NCI-H1417 treated with DMSO at 0.1 percent for 48 hours (cell line): ENCODE measurements at regions not wholly inside any gene's neighbourhood (a gene's known extent, or its start where the extent isn't known, plus 50 kb on each side); places are given as distances from the start of the nearest gene placed in this dataset.

Source experiments
- DNase-seq: peaks from one replicate; lab custom pipeline; 2025; lab: John Stamatoyannopoulos, UW

DNA sequence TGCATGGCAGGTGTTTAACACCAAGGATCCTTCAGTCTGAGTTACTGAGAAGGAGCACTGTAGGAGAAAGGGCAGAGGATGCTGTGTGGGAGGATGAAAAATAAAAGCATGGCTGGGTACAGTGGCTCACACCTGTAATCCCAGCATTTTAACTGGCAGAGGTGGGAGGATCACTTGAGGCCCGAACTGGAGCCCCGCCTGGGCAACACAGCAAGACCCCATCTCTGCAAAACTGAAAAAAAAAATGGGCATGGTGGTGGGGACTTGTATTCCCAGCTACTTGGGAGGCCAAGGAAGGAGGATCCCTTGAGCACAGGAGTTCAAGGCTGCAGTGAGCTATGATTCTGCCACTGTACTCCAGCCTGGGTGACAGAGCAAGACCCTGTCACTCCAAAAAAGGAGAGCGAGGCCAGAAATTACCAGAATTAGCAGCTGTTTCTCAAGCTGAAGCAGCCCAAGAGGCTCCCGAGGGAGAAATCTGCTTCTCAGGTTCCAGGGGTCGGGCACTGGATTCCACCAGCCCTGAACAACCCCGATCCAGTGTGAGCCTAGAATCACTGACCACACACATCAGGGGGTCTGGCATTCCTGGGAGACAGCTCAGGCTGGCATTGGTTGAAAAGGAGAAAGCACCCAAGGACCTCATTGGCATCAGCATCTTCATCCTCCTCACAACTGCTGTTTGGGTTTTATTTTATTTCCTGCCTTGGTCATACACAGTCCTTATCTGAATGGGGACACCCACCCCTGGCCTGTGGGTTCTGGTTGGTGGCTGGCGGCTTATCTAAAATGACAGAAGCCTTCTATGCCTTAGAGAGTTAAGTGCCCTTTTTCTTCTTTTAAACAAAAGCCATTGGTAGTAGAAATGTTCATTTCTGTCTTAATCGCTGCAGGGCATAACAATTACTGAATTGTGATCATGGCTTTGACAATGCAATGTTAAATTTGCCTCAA is 66.3 kb upstream of the TRIM2 start:
- DNase-seq = no peak

DNA sequence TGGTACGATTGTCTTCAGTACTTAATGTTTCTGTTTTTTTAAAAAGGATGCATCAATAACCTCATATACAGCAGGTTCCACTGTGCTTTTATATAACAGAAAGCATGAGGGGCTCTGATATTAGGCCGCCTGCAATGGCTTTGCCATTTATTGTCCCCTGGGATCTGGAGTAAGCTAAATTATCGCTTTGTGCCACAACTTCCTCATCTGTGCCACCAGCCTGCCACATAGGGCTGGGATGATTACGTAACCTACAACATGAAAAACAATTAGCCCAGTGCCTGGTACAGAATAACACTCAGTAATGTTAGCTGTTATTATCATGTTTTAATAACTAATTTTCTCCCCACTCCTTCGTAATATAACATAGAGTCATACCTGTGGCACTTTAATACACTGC is 65.5 kb upstream of the TRIM2 start:
- no peak for DNase-seq

DNA sequence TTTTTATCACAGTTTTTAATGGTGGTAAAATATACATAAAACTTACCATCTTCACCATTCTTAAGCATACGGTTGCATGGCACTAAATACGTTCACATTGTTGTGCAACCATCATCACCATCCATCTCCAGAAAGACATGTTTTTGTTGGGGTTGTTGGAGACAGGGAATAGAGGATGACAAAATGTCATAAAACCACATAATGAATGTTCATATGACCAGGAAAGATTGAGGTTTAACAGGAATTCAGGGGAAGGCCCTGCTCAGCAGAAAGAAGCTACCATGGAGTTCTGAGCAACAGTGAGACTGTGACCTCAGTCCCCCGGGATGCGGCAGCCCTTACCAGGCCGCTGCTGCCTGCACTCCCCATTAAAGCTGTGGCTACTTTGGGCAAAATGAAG is 63.9 kb upstream of the TRIM2 start:
- no peak for DNase-seq

DNA sequence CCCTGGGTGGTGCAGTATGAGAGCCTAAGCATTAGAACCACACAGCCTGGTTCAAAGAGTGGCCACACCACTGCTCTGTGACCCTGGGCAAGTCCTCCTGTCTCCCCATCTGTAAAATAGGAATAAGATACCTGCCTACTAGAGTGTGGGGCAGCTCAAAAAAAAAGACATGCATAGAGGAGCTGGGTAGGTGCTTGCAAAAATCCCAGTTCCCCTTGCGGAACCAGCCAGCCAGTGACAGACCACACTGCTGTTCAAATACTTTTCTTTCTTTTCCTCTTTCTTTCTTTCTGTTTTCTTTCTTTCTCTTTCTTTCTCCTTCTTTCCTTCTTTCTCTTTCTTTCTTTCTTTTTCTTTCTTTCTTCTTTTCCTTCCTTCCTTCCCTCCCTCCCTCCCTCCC is 63.0 kb upstream of the TRIM2 start:
- no peak for DNase-seq

DNA sequence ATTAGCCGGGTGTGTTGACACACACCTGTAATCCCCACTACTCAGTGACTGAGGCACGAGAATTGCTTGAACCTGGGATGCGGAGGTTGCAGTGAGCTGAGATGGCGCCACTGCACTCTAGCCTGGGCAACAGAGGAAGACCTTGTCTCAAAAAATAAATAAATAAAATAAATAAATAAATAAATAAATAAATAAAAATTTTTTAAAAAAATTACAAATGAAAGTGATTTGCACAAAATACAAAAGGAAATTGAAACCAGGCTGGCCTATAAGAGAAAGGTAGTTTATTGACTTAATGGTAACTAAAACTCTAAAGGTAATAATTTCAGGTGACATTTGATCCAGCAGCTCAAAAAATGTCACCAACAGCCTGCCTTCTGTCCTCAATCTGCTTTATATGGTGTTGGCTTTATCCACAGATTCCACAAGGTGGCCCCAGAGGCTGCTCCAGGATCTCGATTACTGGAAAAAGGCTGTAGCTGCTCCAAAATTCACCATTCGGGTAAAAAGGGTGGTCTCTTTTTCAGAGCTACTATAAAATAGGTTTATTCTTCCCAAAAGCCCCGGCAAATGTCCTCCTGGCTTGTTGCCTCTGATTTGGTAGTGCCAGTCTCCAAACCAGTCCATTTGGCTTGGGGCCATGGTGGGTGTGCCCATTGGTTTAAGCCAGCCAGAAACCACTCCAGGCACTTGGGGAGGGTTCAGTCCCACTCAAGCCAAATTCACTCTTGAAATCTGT is 61.4 kb upstream of the TRIM2 start:
- DNase-seq = peak; percentile 65

DNA sequence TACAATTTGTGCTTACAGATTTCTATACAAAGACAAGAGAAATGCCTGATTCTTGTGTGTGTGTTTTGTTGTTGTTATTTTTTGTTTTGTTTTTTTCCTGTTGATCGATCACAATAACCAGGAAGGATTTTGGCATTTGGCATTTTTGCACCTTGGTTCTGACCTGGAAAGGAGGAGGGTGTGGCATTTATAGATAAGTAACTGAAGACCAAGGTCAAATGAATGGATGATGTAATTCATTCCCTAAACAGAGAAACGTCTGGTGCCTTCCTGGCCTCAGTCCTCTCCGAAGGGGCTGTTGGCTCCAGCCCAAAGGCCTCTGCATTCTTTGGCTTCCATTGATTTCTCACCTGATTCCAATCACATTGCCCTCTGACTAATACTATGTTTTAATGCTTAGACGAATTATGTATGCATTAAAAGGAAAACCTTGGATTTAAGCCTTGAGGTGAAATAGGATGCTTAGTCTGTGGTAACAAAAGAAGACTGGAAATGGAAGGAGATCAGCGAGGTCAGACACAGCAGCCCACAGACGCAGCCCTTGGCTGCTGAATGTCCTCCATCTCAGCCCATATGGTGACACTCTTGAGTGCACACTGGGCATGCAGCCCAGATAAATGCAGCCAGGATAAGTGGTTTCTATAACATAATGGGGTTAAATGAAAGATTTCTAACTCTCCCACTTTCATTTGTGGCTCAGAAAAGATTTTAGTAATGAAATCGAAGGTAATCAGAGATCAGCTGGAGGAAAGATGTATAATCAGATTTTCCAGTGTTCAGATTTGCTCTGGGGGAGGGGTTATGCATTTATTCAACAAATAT is 60.5 kb upstream of the TRIM2 start:
- DNase-seq = no peak

DNA sequence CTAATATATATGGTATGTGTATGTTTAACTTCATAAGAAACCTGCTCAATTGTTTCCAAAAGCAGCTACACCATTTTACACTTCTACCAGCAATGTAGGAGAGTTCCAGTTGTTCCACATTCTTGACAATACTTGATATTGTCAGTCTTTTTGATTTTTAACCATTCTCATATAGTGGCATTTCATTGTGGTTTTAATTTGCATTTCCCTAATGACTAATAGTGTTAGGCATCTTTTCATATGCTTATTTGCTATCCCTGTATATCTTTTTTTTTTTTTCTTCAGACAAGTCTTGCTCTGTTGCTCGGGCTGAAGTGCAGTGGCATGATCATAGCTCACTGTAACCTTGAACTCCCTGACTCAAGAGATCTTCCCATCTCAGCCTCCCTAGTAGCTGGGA is 58.2 kb upstream of the TRIM2 start:
- no peak for DNase-seq

DNA sequence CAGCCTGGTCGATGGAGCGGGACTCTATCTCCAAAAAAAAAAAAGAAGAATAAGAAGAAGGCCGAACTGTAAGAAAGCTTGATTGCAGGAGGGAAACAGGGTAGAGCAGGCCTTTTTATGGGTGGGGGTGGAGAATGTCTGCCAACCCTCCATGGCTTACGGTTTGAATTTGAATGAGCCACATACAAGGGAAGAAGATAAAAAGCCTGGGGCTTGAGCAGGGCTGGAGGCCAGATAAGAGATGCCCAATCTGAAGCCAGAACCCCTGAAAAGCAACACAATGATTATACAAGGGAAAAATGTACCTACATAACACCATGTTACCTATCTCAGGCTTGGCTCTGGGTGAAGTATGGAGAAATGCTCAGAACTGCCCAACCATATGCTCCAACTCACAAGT is 57.3 kb upstream of the TRIM2 start:
- no peak for DNase-seq

DNA sequence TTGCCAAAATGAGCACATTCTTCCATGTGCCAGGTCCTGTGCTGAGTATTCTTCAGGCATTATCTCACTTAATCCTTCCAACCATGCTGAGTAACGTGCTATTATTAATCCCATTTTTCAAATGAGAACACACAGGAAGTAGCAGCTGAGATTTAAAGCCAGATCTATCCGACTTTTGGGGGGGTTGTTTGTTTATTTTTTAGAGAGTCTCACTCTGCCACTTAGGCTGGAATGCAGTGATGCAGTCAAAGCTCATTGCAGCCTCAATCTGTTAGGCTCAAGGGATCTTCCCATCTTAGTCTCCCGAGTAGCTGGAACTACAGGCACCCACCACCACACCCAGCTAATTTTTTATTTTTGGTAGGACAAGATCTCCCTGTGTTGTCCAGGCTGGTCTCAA is 55.5 kb upstream of the TRIM2 start:
- no peak for DNase-seq

DNA sequence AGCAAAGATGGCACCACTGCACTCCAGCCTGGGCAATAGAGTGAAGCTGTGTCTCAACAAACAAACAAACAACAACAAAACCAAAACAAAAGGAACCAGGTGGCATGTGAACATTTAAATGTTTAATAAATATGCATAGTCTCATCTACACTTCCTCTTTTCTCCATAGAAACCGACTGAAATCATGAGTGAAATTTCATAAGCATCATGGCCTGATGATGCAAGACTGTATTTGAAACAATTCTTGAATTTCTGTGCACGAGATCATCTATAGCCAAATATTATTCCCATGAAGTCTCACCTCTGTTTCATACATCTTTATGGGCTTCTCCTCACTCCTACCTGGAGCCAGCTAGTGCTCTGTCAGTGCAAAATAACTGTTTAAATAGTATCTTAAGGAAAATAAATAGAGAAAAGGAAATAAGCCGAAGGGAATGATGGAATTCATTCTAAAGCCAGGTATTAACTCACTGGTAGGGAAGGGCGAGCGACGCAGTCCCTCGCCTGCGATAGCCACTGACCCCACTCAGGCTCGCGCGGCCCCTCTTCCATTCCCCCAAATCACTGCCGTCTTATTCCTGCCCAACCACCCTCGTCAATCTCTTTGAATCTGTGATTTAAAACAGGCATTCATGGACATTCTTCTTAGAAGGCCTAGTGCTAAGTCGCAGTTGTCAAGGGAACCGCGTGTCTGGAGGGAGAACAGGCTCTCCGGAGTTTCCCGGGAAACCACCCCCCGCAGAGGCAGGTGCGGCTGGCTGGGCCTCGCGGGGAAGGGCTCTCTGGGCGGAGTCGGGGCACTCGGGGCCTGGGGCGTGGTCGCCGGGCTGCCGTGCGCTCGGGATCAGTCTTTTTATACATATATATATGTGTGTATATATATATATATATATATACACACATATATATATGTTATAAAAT is 52.4 kb upstream of the TRIM2 start:
- peak; percentile 65 for DNase-seq

DNA sequence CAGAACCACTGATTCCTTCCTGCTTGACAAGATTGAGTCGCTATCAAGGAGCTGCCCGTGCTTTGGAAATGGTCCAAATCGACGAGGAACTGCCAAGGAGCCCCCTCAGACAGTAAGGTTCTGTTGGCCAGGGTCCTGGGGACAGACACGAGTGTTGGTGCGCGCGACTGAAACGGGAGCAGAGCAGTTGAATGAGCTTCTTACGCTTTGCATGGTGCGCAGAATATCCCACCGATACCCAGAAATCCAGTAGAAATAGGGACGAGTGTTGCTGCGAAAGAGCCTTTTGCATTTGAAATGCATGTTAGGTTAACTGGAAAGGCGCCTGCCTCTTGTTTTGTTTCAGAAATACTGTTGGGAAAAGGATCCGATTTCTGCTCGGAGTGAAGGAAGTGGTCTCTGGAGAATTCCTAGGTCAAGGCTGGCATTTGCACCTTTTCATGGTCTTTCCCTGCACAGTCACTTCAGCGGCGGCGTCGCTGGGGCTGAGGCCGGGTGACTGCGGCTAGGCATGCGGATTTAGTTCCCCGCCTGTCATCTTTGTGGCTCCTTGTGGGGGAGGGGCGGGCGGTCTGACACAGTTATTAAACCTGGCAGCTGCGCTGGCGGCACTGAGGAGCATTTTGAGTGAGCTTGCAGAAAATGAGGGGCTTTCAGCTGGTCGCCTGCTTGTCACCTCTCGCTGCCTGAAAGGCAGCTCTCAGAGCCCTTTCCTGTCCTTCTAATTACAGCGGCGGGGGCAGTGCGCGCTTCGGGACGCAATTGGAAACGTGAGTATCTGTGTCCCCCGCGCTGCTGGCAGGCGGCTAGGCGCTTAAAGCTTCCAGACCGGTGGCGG is 51.5 kb upstream of the TRIM2 start:
- peak; percentile 46 for DNase-seq

DNA sequence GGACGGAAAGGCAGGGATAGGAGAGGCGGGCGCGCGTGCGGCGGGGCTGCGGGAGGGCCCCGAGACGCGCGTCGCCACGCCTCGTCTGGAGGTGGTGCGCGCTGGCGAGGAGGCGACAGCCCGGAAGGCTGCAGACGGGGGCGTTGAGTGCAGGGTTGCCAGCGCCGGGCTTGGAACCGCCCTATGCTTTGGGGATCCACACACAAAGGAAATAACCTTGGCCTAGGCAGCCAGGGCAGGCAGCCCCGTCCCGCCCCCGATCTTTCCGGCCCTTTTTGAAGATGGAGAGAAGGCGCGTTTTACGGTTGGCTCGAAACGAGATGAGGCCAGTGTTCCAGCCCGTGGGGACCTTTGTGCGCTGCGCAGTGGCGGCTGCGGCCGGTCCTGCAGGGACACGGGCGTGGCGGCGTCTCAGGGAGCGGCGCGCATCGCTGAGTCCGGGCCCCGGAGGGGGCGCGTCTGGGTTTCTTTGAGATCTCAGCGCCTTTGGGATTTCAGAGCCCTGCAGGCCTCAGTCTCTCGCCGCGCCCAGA is 50.8 kb upstream of the TRIM2 start:
- no peak for DNase-seq

DNA sequence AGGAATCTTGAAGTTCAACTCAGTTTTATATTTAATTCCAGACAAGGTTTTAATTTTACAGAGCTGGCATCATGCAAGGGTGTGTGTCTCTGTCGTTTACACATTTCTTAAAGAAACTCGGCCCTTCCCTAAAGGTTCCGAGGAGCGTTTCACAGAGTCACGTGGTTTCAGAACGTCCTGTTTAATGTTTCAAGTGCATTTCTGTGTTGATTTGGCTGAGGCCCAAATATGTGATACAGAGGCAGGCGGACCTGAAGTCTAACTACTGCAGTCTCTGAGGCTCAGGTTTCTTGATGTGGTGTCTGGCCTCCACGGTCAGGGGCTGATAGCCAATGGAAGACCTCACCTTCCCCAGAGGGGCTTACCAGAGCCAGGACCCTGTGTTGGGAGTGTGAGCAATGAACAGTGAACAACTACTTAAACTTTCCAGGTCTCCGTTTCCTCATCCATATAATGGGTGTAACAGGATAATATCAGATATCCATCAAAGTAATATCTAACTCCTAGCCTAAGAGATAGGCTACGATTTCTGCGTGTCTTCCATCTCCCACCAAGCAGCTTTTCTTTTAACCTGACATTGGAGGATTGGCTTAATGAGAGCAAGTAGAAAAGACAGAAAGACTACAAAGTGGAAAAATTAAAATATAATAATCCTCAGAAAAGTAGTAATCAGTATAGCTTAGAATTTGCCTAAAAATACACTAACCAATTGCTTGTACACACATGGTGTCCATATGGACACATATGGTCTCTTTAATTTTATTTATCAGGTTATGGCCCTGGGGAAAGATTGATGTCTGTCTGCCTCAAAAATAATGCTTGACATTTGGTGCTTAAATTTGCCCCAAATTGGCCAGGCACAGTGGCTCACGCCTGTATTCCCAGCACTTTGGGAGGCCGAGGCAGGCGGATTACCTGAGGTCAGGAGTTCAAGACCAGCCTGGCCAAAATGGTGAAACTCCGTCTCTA is 50.0 kb upstream of the TRIM2 start:
- DNase-seq = no peak
